Midbrain (tissue), 1 donor: ENCODE measurements at regions not wholly inside any gene's neighbourhood (a gene's known extent, or its start where the extent isn't known, plus 50 kb on each side); places are given as distances from the start of the nearest gene placed in this dataset.

ENCODE experiments used
- DNase-seq: peaks from one replicate; lab custom pipeline; 2025; lab: John Stamatoyannopoulos, UW

GRCh38 chr10:71145352-71145945, 66.9 kb upstream of the UNC5B start:
- DNase-seq: no peak

- no peak for DNase-seq
Observed at GRCh38 chr10:71150796-71151195, 61.6 kb upstream of the UNC5B start.

- no peak for DNase-seq
Observed at GRCh38 chr10:71152043-71152442, 60.3 kb upstream of the UNC5B start.

GRCh38 chr10:71156436-71156835, 55.9 kb upstream of the UNC5B start:
- no peak for DNase-seq

- DNase-seq: no peak
Observed at GRCh38 chr10:71157435-71157834, 54.9 kb upstream of the UNC5B start.

- no peak for DNase-seq
Observed at GRCh38 chr10:71158251-71158650, 54.1 kb upstream of the UNC5B start.

GRCh38 chr10:71158902-71159301, 53.5 kb upstream of the UNC5B start:
- no peak for DNase-seq

GRCh38 chr10:71159892-71160291, 52.5 kb upstream of the UNC5B start:
- DNase-seq: no peak

GRCh38 chr10:71161425-71161824, 50.9 kb upstream of the UNC5B start:
- DNase-seq: no peak
